ENCODE measurements at regions not wholly inside any gene's neighbourhood (a gene's known extent, or its start where the extent isn't known, plus 50 kb on each side); places are given as distances from the start of the nearest gene placed in this dataset.

DNA sequence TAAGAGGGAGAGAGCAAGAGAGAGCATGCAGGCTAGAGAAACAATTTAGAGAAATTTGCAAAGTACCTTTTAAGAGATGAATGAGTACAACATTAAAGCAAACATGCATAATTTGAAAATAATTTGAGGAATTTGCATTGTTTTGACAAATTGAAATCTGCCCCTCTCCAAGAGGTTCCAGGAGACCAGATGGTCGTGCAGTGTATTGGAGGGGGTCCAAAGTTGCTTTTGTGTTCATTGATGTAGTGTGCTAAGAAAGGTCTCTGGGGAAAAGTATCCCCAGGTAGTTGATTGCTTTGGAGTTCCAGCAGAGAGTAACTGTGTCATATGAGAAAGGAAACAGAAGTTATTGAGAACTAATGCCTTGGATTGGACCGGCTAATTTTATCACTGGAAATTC, 635.0 kb upstream of the TENM3 start:
- no peak for TF ChIP-seq ZFX (IDR thresholded peaks at IDR 0.05)
- TF ChIP-seq, protein P1, sequence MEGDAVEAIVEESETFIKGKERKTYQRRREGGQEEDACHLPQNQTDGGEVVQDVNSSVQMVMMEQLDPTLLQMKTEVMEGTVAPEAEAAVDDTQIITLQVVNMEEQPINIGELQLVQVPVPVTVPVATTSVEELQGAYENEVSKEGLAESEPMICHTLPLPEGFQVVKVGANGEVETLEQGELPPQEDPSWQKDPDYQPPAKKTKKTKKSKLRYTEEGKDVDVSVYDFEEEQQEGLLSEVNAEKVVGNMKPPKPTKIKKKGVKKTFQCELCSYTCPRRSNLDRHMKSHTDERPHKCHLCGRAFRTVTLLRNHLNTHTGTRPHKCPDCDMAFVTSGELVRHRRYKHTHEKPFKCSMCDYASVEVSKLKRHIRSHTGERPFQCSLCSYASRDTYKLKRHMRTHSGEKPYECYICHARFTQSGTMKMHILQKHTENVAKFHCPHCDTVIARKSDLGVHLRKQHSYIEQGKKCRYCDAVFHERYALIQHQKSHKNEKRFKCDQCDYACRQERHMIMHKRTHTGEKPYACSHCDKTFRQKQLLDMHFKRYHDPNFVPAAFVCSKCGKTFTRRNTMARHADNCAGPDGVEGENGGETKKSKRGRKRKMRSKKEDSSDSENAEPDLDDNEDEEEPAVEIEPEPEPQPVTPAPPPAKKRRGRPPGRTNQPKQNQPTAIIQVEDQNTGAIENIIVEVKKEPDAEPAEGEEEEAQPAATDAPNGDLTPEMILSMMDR (conservative IDR thresholded peaks at IDR 0.05) = no peak
- H3K27ac ChIP-seq = no peak overlapping the region

DNA sequence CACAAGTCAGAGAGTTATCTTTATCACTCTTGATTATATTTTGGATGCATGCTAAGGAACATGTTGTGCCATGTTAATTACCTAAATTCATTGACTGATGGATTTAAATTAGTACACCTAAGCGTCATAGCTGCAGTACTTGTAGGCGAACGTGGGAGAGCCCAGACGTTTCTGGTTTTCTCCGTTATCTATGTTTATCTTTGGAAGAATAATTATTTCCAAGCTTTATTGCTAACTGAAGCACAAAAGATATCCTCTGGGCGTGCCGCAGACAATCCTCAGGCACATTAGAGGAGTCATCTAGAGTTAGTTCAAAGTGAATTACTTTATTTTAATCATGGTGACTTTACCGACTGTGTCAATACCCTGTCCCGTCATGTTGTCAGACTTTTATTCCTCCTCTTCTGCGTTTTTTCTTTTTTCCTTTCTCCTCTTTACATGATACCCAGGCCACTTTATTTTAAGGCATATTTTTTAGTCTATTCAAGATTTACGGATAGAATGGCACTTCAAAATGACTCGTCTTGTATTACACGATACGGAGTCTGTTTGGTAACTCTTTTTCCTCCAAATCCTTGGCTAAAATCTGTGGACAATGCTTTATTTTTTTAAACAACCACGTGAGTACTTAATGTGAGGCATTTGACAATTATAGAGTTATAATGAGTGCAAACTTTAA, 632.0 kb upstream of the TENM3 start:
- TF ChIP-seq, protein P1 (conservative IDR thresholded peaks at IDR 0.05) = no peak
- TF ChIP-seq ZFX (IDR thresholded peaks at IDR 0.05) = no peak

DNA sequence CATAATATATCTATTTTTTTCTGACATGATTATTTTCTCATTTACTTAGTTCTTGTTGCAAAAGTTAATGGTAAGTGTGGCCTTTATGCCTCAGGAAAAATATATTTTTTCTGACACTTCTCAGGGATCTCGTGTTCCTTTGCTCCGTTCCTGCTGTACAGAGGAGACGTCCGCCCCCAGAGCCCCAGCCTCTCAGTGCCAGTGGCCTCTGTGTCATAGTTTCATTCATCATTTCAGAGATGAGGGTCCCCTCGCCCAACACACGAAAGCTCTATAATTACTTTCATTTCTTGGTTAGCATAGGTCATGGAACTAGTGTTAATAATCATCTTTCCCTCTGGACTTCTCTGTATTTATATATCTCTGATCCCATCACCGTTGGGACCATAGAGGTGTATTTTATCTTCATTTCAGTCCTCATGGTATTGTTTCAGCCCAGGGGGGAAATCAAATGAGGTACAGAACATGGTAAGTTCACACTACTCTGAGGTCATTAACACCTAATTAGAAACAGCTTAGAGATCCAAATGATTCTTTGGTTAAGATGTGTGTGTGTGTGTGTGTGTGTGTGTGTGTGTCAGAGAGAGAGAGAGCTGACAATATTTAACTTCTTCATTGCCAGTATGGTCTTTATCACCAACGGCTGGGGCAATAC, 631.1 kb upstream of the TENM3 start:
- TF ChIP-seq, protein P1 (conservative IDR thresholded peaks at IDR 0.05) = no peak
- no peak for TF ChIP-seq ZFX (IDR thresholded peaks at IDR 0.05)
- H3K27ac ChIP-seq = no peak overlapping the region

More for the DNA sequence above, 632.0 kb upstream of the TENM3 start:
- no peak overlapping the region for H3K27ac ChIP-seq

DNA sequence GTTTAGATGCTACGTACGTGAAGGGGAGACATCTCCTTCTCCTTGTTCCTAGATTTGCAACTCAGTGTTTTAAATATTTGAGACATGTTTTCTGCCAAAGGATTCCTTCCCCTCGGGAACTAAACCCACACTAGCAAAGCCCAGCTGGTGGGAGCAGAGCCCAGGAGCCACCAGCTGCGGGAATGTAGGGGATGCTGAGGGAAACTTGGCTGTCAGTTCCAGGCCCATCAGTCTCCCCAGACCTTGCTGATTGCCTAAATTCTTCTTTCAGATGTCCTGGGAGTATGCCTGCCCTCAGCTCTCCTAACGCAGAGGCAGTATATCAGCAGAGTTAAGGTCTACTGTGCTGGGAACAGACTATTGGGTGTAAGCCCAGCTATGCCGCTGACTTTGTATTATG, 630.0 kb upstream of the TENM3 start:
- TF ChIP-seq, protein P1 (conservative IDR thresholded peaks at IDR 0.05) = no peak
- H3K27ac ChIP-seq = no peak overlapping the region

DNA sequence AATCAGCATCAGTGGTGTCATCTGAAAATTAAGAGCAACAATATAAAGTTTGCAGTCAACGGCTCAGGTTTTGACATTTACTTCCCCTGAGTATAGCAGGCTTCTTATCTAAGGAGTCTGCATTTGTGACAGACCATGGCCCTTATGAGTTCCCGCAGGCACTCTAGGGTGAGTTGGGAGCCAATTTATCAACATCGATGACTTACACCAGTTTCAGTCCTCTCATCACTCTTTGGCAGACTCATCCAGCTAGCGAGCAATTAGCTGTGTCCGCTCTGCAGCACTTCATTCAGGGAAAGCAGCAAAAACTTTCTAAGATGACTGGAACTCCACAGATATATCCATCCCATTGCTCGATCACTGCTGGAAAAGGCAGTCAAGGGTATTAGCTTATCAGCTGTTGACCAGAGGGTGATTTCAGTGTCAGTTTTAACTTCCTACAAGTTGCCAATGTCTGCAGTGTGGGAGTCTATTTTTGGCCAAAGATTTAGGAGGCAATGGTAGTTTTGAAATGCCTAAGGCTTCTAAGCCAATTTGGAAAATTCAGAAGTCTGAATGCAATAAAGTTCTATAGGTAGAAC, 625.1 kb upstream of the TENM3 start:
- TF ChIP-seq ZFX (IDR thresholded peaks at IDR 0.05) = no peak
- TF ChIP-seq, protein P1 (conservative IDR thresholded peaks at IDR 0.05) = no peak
- no peak overlapping the region for H3K27ac ChIP-seq

DNA sequence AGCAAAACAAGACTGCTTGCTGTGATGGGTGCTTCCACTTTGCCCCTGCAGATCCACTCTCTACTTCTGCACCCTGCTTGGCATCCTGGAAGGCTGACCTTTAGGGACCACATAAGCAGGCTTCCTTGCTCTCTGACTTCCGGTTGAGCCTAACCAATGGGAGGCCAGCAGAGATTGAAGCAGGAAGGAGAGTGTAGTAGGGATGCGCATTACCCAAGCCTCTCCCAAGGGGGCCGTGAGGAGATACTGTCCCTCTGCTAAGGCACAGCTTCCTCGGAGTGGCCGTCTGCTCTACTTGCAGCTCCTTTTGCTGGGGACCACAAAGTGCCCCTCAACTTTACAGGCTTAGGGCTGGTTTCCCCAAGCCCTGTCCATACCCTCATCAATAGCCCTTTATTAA, 624.3 kb upstream of the TENM3 start:
- TF ChIP-seq, protein P1 (conservative IDR thresholded peaks at IDR 0.05) = no peak
- no peak for TF ChIP-seq ZFX (IDR thresholded peaks at IDR 0.05)
- H3K27ac ChIP-seq = no peak overlapping the region

DNA sequence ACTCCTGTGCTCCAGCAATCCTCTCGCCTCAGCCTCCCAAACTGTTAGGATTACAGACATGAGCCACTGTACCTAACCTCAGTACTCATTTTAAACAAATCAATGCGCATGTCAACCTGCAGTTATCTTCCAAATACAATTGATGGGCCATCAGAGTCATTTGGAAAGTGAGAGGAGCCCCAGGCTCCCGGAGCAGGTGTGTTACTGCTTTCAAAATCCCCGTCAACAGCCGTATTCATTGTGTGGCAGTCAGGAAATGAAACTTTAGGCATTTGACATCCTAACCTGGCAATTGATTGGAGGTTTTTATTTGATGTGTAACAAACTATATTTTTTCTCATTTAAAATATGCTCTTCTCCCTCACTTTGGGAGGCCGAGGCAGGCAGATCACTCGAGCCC, 623.6 kb upstream of the TENM3 start:
- TF ChIP-seq, protein P1 (conservative IDR thresholded peaks at IDR 0.05) = no peak
- no peak for TF ChIP-seq ZFX (IDR thresholded peaks at IDR 0.05)
- no peak overlapping the region for H3K27ac ChIP-seq

Data from C4-2B (cell line).